Brain pericyte (primary cell): ENCODE measurements at regions not wholly inside any gene's neighbourhood (a gene's known extent, or its start where the extent isn't known, plus 50 kb on each side); places are given as distances from the start of the nearest gene placed in this dataset.
A peak's percentile ranks its signal among the peaks of the same experiment; 100 is the strongest.
"Not testable (repeated sequence)": the region's sequence is repeated elsewhere in the genome, so short reads cannot be mapped to it uniquely, and the experiment has no call there.

Experiments used
- DNase-seq: peaks from one replicate; pipeline ENCODE4 v3.0.0-alpha.2; 2012; ENCODE audit warnings: low read depth, low spot score

GRCh38 chr4:3365326-3365725, 72.5 kb downstream of the RGS12 start:
- DNase-seq, result no peak

GRCh38 chr4:3365871-3366842, 73.3 kb downstream of the RGS12 start:
- no peak for DNase-seq

GRCh38 chr4:3366893-3367775, 74.3 kb downstream of the RGS12 start:
- no peak for DNase-seq

- DNase-seq, result no peak
These were observed 73.9 kb upstream of the HGFAC start for GRCh38 chr4:3367866-3368265.

- no peak for DNase-seq
These were observed 73.4 kb upstream of the HGFAC start for GRCh38 chr4:3368334-3368733.

- no peak for DNase-seq
These were observed 72.7 kb upstream of the HGFAC start for GRCh38 chr4:3368841-3369760.

- peak; percentile 41 for DNase-seq
These were observed 71.7 kb upstream of the HGFAC start for GRCh38 chr4:3369781-3370674.

- no peak for DNase-seq
These were observed 70.5 kb upstream of the HGFAC start for GRCh38 chr4:3371033-3372001.

- DNase-seq, result no peak
These were observed 69.4 kb upstream of the HGFAC start for GRCh38 chr4:3372264-3372932.

- DNase-seq, result no peak
These were observed 68.8 kb upstream of the HGFAC start for GRCh38 chr4:3372933-3373465.

- DNase-seq, result no peak
These were observed 68.3 kb upstream of the HGFAC start for GRCh38 chr4:3373468-3373867.

- no peak for DNase-seq
These were observed 67.6 kb upstream of the HGFAC start for GRCh38 chr4:3374011-3374645.

- no peak for DNase-seq
These were observed 67.1 kb upstream of the HGFAC start for GRCh38 chr4:3374667-3375066.

GRCh38 chr4:3375688-3376087, 66.1 kb upstream of the HGFAC start:
- no peak for DNase-seq

GRCh38 chr4:3376266-3376665, 65.5 kb upstream of the HGFAC start:
- DNase-seq, result no peak

GRCh38 chr4:3377557-3377956, 64.2 kb upstream of the HGFAC start:
- DNase-seq, result no peak

GRCh38 chr4:3380336-3380735, 61.4 kb upstream of the HGFAC start:
- DNase-seq, result not testable (repeated sequence)

- DNase-seq, result not testable (repeated sequence)
These were observed 60.6 kb upstream of the HGFAC start for GRCh38 chr4:3381208-3381607.
